Kidney epithelial cell (primary cell): ENCODE measurements at regions not wholly inside any gene's neighbourhood (a gene's known extent, or its start where the extent isn't known, plus 50 kb on each side); places are given as distances from the start of the nearest gene placed in this dataset.

Experiments
- DNase-seq: peaks from one replicate; pipeline ENCODE4 v3.0.0-alpha.2; 2010; ENCODE audit warnings: low read depth
- H3K27me3 ChIP-seq: 2 replicates; pipeline ENCODE4 v1.6.0; 2011; ENCODE audit warnings: low read length; ENCODE audit not compliant: control insufficient read depth, insufficient read depth
- H3K36me3 ChIP-seq: 2 replicates; pipeline ENCODE4 v1.5.1; 2011; ENCODE audit warnings: low read length; ENCODE audit not compliant: control insufficient read depth, insufficient read depth
- H3K4me3 ChIP-seq: 2 replicates; pipeline ENCODE4 v1.5.1; 2011; ENCODE audit warnings: low read depth, mild to moderate bottlenecking, control low read depth, low read length
- CTCF ChIP-seq: IDR thresholded peaks from 2 replicates; pipeline ENCODE4 v1.5.1; 2011; ENCODE audit warnings: mild to moderate bottlenecking, moderate library complexity, low read length, control low read depth, inconsistent platforms; ENCODE audit not compliant: insufficient read depth, poor library complexity, severe bottlenecking

GRCh38 chr13:107976628-107977027 lies 238.7 kb downstream of the LIG4 start:
- no peak overlapping the region for H3K4me3 ChIP-seq
- H3K36me3 ChIP-seq: no peaks in the 10 kb centered on the region
- no peaks in the 10 kb centered on the region for H3K27me3 ChIP-seq
- DNase-seq: no peak
- TF ChIP-seq CTCF: no peak

GRCh38 chr13:107974409-107974808 lies 240.9 kb downstream of the LIG4 start:
- no peak for TF ChIP-seq CTCF
- Histone ChIP-seq H3K27me3 (no peaks in the 10 kb centered on the region), H3K4me3 (no peak overlapping the region), H3K36me3 (no peaks in the 10 kb centered on the region)
- no peak for DNase-seq

GRCh38 chr13:107969546-107969945 lies 245.8 kb downstream of the LIG4 start:
- no peaks in the 10 kb centered on the region for H3K36me3 ChIP-seq
- no peak overlapping the region for H3K4me3 ChIP-seq
- TF ChIP-seq CTCF: no peak
- DNase-seq: no peak
- H3K27me3 ChIP-seq: no peaks in the 10 kb centered on the region

- Histone ChIP-seq H3K4me3 (no peak overlapping the region), H3K27me3 (no peaks in the 10 kb centered on the region), H3K36me3 (no peaks in the 10 kb centered on the region)
- no peak for TF ChIP-seq CTCF
- no peak for DNase-seq
These were observed 246.9 kb downstream of the LIG4 start for GRCh38 chr13:107968470-107968869.

GRCh38 chr13:107964395-107964794 lies 250.9 kb downstream of the LIG4 start:
- Histone ChIP-seq H3K27me3 (no peaks in the 10 kb centered on the region), H3K4me3 (no peak overlapping the region), H3K36me3 (no peaks in the 10 kb centered on the region)
- no peak for DNase-seq
- TF ChIP-seq CTCF: no peak

- no peak for DNase-seq
- no peak for TF ChIP-seq CTCF
- no peaks in the 10 kb centered on the region for H3K27me3 ChIP-seq
- no peaks in the 10 kb centered on the region for H3K36me3 ChIP-seq
- no peak overlapping the region for H3K4me3 ChIP-seq
These were observed 253.3 kb downstream of the LIG4 start for GRCh38 chr13:107961849-107962608.
